HEK293T (cell line): ENCODE measurements at regions not wholly inside any gene's neighbourhood (a gene's known extent, or its start where the extent isn't known, plus 50 kb on each side); places are given as distances from the start of the nearest gene placed in this dataset.

Source experiments
- BHLHE40 ChIP-seq: fragments of 450-650 bp; IDR thresholded peaks from 2 replicates; pipeline ENCODE4 v1.6.1; 2016; ENCODE audit warnings: mild to moderate bottlenecking, moderate library complexity, borderline replicate concordance
- FOXA1 ChIP-seq: fragments of 450-650 bp; IDR thresholded peaks from 2 replicates; pipeline ENCODE4 v1.6.1; 2016; ENCODE audit warnings: mild to moderate bottlenecking
- FOXK2 ChIP-seq: fragments of 450-650 bp; IDR thresholded peaks from 2 replicates; pipeline ENCODE4 v1.6.1; 2016; ENCODE audit warnings: mild to moderate bottlenecking
- FOXM1 ChIP-seq: fragments of 450-650 bp; IDR thresholded peaks from 2 replicates; pipeline ENCODE4 v1.6.1; 2017; ENCODE audit warnings: mild to moderate bottlenecking, borderline replicate concordance
- HDGF ChIP-seq: fragments of 450-650 bp; IDR thresholded peaks from 2 replicates; pipeline ENCODE4 v1.6.1; 2017; ENCODE audit warnings: antibody characterized with exemption, borderline replicate concordance
- SP1 ChIP-seq: fragments of 450-650 bp; IDR thresholded peaks from 2 replicates; pipeline ENCODE4 v1.6.1; 2017
- TARDBP ChIP-seq: fragments of 450-650 bp; IDR thresholded peaks from 2 replicates; pipeline ENCODE4 v1.6.1; 2016
- ZNF384 ChIP-seq: fragments of 450-650 bp; IDR thresholded peaks from 2 replicates; pipeline ENCODE4 v1.6.1; 2016

- no peak for TF ChIP-seq HDGF
- no peak for TF ChIP-seq FOXM1
- no peak for TF ChIP-seq BHLHE40
- no peak for TF ChIP-seq SP1
- no peak for TF ChIP-seq ZNF384
- TF ChIP-seq FOXK2 = no peak
- TF ChIP-seq FOXA1 = no peak
- no peak for TF ChIP-seq TARDBP
Measured at GRCh38 chr14:87644689-87645088, 348.3 kb downstream of the GALC start.
